ENCODE measurements at regions not wholly inside any gene's neighbourhood (a gene's known extent, or its start where the extent isn't known, plus 50 kb on each side); places are given as distances from the start of the nearest gene placed in this dataset.

DNA sequence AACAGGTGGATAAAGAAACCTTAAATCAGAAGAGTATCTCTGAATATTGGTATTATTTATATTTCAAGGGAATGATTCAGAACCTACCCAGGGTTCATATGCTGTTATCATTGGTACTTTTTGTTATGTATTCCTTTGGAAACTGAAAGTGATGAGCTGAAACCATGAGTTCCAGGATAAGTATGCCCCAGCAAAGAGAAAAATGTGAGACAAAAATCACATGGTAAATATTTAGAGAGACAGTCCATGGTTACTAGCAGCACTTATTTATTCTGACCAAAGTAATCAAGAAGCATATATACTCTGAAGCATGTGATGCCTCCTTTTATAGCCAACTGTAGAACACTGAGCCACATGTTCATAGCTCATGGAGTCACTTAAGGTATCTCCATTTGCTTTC lies 277.7 kb downstream of the ARAP2 start:
- TF ChIP-seq, protein P1, sequence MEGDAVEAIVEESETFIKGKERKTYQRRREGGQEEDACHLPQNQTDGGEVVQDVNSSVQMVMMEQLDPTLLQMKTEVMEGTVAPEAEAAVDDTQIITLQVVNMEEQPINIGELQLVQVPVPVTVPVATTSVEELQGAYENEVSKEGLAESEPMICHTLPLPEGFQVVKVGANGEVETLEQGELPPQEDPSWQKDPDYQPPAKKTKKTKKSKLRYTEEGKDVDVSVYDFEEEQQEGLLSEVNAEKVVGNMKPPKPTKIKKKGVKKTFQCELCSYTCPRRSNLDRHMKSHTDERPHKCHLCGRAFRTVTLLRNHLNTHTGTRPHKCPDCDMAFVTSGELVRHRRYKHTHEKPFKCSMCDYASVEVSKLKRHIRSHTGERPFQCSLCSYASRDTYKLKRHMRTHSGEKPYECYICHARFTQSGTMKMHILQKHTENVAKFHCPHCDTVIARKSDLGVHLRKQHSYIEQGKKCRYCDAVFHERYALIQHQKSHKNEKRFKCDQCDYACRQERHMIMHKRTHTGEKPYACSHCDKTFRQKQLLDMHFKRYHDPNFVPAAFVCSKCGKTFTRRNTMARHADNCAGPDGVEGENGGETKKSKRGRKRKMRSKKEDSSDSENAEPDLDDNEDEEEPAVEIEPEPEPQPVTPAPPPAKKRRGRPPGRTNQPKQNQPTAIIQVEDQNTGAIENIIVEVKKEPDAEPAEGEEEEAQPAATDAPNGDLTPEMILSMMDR (conservative IDR thresholded peaks at IDR 0.05; ENCODE audit: low read depth, low read length), result no peak
- TF ChIP-seq EZH2 (IDR thresholded peaks at IDR 0.05; ENCODE audit: borderline replicate concordance, low read depth, low read length, poor library complexity, severe bottlenecking), result no peak
